AML-193 (cell line): ENCODE measurements at regions not wholly inside any gene's neighbourhood (a gene's known extent, or its start where the extent isn't known, plus 50 kb on each side); places are given as distances from the start of the nearest gene placed in this dataset.

Experiments used
- DNase-seq, 2 experiments: peaks; one replicate each; lab custom pipeline; 2025; lab: John Stamatoyannopoulos, UW

DNA sequence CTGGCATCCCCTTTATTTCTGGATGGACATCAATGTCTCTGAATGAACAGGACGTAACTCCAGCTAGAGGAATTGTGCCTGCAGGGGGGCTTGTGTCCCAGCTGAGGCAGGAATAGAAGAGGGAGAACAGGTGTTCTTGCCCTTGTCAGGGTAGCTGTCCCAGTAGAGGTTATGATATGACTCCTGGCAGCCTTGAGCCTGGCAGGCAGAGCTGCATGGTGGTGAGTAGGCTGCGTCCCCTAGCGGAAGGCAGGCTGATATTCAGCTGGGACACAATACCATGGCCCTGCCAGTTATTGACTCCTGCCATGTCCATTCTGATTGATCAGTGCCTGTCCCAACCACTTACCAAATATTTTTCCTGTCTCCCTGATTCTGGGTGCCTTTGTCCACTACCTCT, 197.2 kb downstream of the RAP2A start:
- no peak for DNase-seq

DNA sequence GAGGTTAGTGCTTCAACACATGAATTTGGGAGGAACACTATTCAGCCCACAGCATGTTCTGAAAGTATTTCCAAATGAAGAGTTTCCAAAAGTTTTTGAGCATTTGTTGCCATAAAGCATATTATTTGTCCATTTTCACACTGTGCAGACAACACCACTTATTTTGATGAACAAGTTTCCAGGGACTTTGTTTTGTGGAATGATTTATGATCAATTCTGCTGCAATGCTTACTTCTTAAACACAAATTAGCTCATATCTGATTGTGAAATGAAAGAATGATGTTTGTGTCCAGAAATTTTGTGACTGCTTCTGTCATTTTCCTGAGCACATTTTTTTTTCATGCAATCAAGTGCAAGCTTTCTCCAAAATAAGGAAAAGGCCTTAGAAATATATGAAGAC, 205.3 kb downstream of the RAP2A start:
- DNase-seq = no peak

DNA sequence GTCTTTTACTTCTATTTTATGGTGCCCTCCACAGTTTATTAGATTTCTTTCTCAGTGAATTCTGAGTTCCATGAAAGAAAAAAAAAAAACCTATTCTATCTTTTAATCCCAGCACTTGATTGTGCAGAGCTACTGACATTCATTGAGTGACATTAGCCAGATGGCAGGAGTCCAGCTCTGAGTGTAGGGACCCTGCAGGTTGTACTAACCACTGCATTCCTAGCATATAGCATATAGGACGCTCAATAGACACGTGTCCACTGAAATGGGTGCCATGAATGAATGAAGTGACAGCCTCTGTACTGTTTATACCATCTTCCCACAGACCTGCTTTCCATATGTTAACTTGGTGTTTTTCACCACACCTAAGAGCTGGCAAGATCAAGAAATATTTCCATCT, 206.3 kb downstream of the RAP2A start:
- no peak for DNase-seq

DNA sequence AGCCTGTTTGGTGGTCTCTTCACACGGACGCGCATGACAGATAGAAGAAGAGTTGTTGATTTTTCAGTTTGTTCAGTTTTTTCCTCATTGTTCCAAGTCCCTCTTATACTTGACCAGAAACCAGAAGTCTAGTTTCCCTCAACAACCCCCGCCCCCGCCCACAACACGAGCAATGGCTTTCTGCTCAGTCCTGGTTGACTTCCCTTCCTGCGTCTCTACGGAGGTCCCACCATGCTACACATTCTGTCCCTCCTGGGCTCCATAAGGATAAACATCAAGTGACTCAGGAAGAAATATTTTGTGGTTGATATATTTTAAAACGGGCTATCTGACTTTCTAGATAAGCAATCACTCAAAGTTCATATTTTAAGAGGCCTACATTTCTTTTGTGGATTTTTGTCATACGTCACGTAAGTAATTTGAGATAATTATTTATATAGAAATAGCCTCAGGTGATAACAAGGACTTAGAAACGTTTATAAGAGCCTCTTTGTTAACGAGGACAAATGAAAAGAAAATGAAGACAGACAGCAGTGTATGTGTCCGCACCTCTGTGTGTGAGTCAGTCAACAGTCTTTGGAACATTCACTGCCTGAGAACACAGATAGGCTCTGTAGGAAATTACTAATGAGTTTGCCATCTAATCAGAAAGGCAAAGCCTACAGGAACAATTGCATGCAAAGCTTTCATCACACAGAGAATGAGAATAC, 214.4 kb downstream of the RAP2A start:
- DNase-seq = no peak

DNA sequence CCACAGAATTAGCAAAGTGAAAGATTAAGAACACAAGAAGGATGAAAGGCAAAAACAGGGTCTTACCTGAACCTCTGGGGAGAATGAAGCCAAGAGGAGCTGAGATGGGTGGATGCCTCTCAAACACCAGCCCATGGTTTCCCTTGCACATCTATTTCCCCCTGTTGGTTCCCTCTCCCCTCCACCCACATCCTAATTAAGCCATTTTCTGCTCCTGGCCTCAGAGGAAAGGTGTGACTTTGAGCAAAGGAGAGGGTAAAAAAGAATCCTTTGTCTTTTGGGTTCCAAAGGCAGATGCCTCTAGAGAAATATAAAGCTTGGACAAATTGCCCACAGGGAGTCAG, 214.9 kb downstream of the RAP2A start:
- no peak for DNase-seq

GRCh38 chr13:97653443-97654140, 219.6 kb downstream of the RAP2A start:
- DNase-seq = no peak

- DNase-seq = no peak
Measured at GRCh38 chr13:97654236-97654635, 220.3 kb downstream of the RAP2A start.

DNA sequence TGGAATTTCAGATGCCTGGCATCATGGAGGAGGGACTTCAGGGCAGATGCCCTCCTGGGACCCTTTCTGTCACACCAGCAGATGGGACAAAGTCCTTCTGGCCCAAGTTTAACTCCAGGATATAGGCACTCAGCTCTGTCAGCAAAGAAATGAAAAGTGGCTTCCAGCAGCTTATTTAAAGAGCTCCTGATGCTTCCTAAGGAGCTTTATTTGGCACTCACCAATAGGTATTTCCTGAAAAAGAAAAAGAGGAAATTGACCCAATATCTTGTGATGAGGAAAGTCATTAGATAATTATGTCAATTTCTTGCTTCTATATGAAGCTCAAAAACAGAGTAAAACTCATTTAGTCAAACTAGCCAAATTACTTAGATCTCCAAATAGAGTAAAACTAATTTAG, 224.6 kb downstream of the RAP2A start:
- no peak for DNase-seq

- DNase-seq = no peak
Measured at GRCh38 chr13:97659602-97660001, 225.6 kb downstream of the RAP2A start.

DNA sequence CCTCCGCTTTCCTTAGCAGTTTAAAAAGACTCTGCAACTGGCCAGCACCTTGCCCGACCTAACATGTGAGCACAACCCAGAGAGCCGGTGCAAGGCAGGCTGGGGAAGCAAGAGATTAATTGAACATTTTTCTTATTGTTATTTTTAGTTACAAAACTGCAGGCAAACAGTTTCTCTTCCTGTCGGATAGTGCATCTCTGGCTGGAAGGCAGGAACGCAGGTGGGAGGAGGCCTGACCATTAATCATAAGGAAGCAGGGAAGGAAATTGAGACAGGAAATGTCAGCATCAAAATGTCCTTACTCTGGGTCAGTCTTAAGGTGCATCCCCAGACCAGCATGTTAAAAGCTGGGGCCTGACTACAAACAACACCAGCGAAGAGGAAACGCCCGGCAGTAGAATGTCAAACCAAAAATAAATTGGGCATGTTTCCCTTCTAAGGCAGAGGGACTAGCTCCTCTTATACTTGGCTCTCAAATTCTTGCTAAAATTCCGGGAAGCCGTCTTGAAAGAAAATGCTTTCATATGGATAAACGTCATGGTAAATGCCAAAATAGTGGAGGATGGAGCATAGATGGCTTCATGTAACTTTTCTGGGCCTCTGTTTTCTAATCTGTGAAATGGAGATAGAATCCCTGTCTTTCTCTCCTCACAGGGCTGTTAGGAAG, 226.8 kb downstream of the RAP2A start:
- no peak for DNase-seq

DNA sequence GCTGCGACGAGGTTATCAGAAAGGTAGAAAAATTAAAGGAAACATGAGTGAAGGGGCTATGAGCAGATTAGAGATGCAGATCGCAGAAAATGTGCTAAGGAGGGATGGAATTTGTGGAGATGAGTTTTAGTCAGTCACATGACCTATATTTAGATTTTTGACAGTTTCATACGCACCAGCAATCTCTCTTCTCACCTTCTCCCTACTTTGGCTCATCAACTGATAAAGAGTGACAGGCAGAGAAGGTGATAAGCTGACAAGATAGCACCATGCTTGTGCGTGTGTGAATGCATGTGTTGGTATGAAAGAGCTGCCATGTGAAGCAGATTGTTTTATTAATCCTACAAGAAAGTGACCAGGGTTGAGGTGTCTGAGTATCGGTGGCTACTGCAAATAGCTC, 252.6 kb downstream of the RAP2A start:
- DNase-seq = no peak

- DNase-seq = no peak
Measured at GRCh38 chr13:97692628-97693027, 258.7 kb downstream of the RAP2A start.

- no peak for DNase-seq
Measured at GRCh38 chr13:97695684-97696083, 257.8 kb upstream of the IPO5 start.

GRCh38 chr13:97696921-97697320, 256.6 kb upstream of the IPO5 start:
- no peak for DNase-seq

DNA sequence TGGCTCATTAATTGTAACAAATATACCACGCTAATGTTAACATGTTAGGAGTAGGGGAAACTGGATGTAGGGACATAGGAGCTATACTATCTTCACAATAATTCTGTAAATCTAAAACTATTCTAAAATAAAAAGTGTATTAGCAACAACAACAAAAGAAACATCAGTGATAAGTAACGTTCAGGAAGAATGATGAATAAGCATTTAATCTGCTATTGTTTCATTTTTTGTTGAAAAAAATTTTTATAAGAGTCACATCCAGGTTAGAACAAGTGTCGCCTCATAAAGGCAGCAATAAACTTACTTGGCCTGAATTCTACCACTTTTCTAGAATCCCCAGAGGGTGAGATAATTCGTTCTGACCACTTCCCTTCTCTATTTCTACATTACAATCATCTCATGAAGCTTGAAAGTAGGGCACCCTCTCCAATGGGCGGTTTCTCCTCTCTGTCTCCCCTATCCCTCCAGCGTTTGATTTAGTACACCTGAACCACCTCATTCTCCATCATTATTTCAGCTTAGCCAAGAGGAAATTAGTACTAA, 253.1 kb upstream of the IPO5 start:
- no peak for DNase-seq

- DNase-seq = no peak
Measured at GRCh38 chr13:97702614-97703013, 250.9 kb upstream of the IPO5 start.

DNA sequence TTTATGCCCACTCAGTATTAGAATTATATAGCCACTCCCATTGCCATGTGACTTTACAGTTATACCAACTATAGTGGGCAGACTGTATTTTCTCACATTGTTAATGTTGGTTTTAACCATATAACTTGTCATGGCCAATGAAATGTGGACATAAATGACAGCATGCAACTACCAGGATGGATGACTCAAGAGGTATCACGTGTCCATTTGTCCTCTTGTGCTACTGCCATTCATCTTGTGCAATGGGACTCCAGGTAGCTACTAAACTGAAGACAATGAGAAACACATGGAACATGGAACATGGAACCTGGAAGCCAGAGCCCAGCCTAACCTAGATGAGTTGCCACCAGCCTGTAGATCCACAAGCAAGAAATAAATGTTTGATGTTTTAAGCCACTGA, 242.7 kb upstream of the IPO5 start:
- DNase-seq = no peak

GRCh38 chr13:97712770-97713169, 240.7 kb upstream of the IPO5 start:
- DNase-seq = no peak

GRCh38 chr13:97715763-97716162, 237.7 kb upstream of the IPO5 start:
- DNase-seq = no peak

GRCh38 chr13:97716746-97717145, 236.7 kb upstream of the IPO5 start:
- DNase-seq = no peak

GRCh38 chr13:97719736-97720135, 233.7 kb upstream of the IPO5 start:
- no peak for DNase-seq

GRCh38 chr13:97720896-97721295, 232.6 kb upstream of the IPO5 start:
- no peak for DNase-seq

DNA sequence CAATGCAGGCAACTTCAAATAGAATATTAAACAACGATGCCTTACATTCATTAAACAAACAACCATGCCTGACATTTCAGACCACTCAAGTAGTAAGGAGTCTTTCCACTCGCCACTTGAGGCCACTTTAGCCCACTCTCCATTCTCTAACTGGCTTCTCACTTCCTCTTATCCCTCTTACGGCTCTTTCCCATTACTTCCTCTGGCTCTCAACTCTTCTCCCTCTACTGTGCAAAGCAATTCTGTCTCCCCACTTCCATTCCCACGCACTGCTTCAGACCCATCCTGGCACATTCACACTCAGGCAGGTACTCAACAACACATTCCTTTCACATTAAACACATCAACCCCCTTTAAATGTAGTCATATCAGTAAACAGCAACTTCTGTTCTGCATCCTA, 229.8 kb upstream of the IPO5 start:
- DNase-seq = no peak
